HEK293 (cell line): ENCODE measurements at regions not wholly inside any gene's neighbourhood (a gene's known extent, or its start where the extent isn't known, plus 50 kb on each side); places are given as distances from the start of the nearest gene placed in this dataset.

ENCODE experiments used
- CTCF ChIA-PET: fragments of 350-600 bp; formaldehyde crosslinking; extraction: SDS; loops from one replicate; lab custom pipeline; 2021; ENCODE audit warnings: antibody characterized with exemption; lab: Yijun Ruan, JAX
- POLR2A ChIA-PET: fragments of 300-600 bp; formaldehyde crosslinking; extraction: SDS; loops from one replicate; lab custom pipeline; 2020; ENCODE audit warnings: antibody characterized with exemption, inconsistent platforms; lab: Yijun Ruan, JAX
- H3K27ac ChIP-seq: fragments of 200-500 bp; sonication (Bioruptor generic); 2 replicates; pipeline ENCODE4 v1.5.1; 2014; ENCODE audit warnings: low read depth, low read length, control low read depth, inconsistent platforms; ENCODE audit errors: extremely low read depth
- H3K36me3 ChIP-seq, 2 experiments: fragments of 200-500 bp in 1 of 2; sonication (Bioruptor generic) in 1 of 2; 1 replicate in 1 of 2; 2 replicates in 1 of 2; pipeline ENCODE4 v1.5.1; 2014 to 2017; ENCODE audit warnings: inconsistent platforms in 2 of 2, low read length in 2 of 2; ENCODE audit not compliant: control insufficient read depth in 2 of 2, insufficient read depth in 1 of 2
- H3K4me1 ChIP-seq: fragments of 200-500 bp; sonication (Bioruptor generic); 2 replicates; pipeline ENCODE4 v1.5.1; 2014; ENCODE audit warnings: mild to moderate bottlenecking, low read length, inconsistent platforms; ENCODE audit not compliant: control insufficient read depth, insufficient read depth
- H3K4me3 ChIP-seq: 2 replicates; pipeline ENCODE4 v1.5.1; 2011; ENCODE audit warnings: low read depth, mild to moderate bottlenecking, control low read depth, low read length, moderate library complexity
- H3K9me3 ChIP-seq: fragments of 200-500 bp; sonication (Bioruptor generic); 2 replicates; pipeline ENCODE4 v1.5.1; 2014; ENCODE audit warnings: low read depth, low read length, inconsistent platforms; ENCODE audit not compliant: control insufficient read depth, insufficient read depth
- EGR2 ChIP-seq: fragments of 450-650 bp; formaldehyde crosslinking; IDR thresholded peaks from 2 replicates; pipeline ENCODE4 v1.5.1; 2016; ENCODE audit warnings: low read depth, missing biosample characterization, missing genetic modification characterization
- HOXA7 ChIP-seq: sonication (generic); formaldehyde crosslinking; IDR thresholded peaks from 2 replicates; pipeline ENCODE4 v1.8.1; 2022; ENCODE audit warnings: missing genetic modification reagents, borderline replicate concordance
- SCRT1 ChIP-seq: fragments of 450-650 bp; formaldehyde crosslinking; IDR thresholded peaks from 2 replicates; pipeline ENCODE4 v1.5.1; 2016; ENCODE audit warnings: missing biosample characterization, missing genetic modification characterization, borderline replicate concordance
- ZBTB17 ChIP-seq: fragments of 450-650 bp; formaldehyde crosslinking; IDR thresholded peaks from 2 replicates; pipeline ENCODE4 v1.5.1; 2016; ENCODE audit warnings: missing biosample characterization, missing genetic modification characterization
- ZBTB20 ChIP-seq: fragments of 450-650 bp; formaldehyde crosslinking; IDR thresholded peaks from 2 replicates; pipeline ENCODE4 v1.5.1; 2016; ENCODE audit warnings: missing biosample characterization, missing genetic modification characterization
- ZNF658 ChIP-seq: fragments of 450-650 bp; formaldehyde crosslinking; IDR thresholded peaks from 2 replicates; pipeline ENCODE4; 2016; ENCODE audit warnings: missing biosample characterization, missing genetic modification characterization
- ZNF677 ChIP-seq: fragments of 450-650 bp; IDR thresholded peaks from 2 replicates; pipeline ENCODE4 v1.5.0; 2018; ENCODE audit warnings: missing biosample characterization, mild to moderate bottlenecking, missing genetic modification characterization, moderate library complexity
- ZNF747 ChIP-seq: fragments of 450-650 bp; formaldehyde crosslinking; IDR thresholded peaks from 2 replicates; pipeline ENCODE4 v1.5.1; 2016; ENCODE audit warnings: missing biosample characterization, missing genetic modification characterization
- ZNF768 ChIP-seq: fragments of 450-650 bp; formaldehyde crosslinking; IDR thresholded peaks from 2 replicates; pipeline ENCODE4 v1.5.1; 2018; ENCODE audit warnings: missing biosample characterization, mild to moderate bottlenecking, missing genetic modification characterization
- ZXDB ChIP-seq: fragments of 450-650 bp; formaldehyde crosslinking; IDR thresholded peaks from 2 replicates; pipeline ENCODE4 v1.5.1; 2016; ENCODE audit warnings: missing biosample characterization, missing genetic modification characterization
- TF ChIP-seq, protein P1 (sequence below): fragments of 450-650 bp; formaldehyde crosslinking; IDR thresholded peaks from 2 replicates; pipeline ENCODE4 v1.5.1; 2016; ENCODE audit warnings: missing biosample characterization, missing genetic modification characterization, borderline replicate concordance
- TF ChIP-seq, protein P2 (sequence below): fragments of 450-650 bp; formaldehyde crosslinking; IDR thresholded peaks from 2 replicates; pipeline ENCODE4 v1.5.1; 2016; ENCODE audit warnings: missing biosample characterization, missing genetic modification characterization, low read depth
- TF ChIP-seq, protein P3 (sequence below): fragments of 450-650 bp; formaldehyde crosslinking; IDR thresholded peaks from 2 replicates; pipeline ENCODE4 v1.5.1; 2016; ENCODE audit warnings: missing biosample characterization, missing genetic modification characterization
- TF ChIP-seq, protein P4 (sequence below): fragments of 450-650 bp; formaldehyde crosslinking; IDR thresholded peaks from 2 replicates; pipeline ENCODE4 v1.5.1; 2016; ENCODE audit warnings: missing biosample characterization, missing genetic modification characterization
- TF ChIP-seq, protein P5 (sequence below): fragments of 450-650 bp; formaldehyde crosslinking; IDR thresholded peaks from 2 replicates; pipeline ENCODE4 v1.5.1; 2016; ENCODE audit warnings: missing biosample characterization, missing genetic modification characterization
- TF ChIP-seq, protein P6 (sequence below): fragments of 450-650 bp; formaldehyde crosslinking; IDR thresholded peaks from 2 replicates; pipeline ENCODE4 v1.5.1; 2016; ENCODE audit warnings: missing biosample characterization, missing genetic modification characterization

DNA sequence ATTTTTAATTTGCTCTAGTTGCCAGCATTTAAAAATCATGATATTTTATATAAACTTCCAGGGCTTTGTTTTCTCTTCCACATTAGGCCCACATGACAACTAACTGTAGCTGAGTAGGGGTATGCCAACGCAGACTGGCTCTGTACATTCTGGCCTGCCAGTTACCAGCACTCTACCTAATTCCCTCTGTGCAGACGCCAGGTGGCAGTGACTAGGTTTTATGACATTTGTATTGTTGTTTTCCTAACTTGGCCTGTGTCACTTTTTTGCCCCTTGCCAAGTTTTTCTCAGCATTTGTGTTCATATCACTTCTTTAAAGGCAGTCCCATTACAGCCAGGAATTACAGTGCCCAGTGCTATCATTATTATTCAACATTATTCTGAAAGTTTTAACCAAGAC is 347.5 kb downstream of the NKX6-1 start:
- CTCF ChIA-PET, result no interaction called here
- Histone ChIP-seq H3K36me3 (no peaks in the 10 kb centered on the region), H3K4me3 (no peak overlapping the region), H3K9me3 (no peaks in the 10 kb centered on the region), H3K27ac (no peak overlapping the region), H3K4me1 (no peaks in the 10 kb centered on the region)
- POLR2A ChIA-PET, result no interaction called here
- TF ChIP-seq ZNF677 (no peak), ZXDB (tag by site-specific recombination) (no peak), SCRT1 (tag by site-specific recombination) (no peak), ZNF658 (tag by site-specific recombination) (no peak)
- TF ChIP-seq, protein P1, sequence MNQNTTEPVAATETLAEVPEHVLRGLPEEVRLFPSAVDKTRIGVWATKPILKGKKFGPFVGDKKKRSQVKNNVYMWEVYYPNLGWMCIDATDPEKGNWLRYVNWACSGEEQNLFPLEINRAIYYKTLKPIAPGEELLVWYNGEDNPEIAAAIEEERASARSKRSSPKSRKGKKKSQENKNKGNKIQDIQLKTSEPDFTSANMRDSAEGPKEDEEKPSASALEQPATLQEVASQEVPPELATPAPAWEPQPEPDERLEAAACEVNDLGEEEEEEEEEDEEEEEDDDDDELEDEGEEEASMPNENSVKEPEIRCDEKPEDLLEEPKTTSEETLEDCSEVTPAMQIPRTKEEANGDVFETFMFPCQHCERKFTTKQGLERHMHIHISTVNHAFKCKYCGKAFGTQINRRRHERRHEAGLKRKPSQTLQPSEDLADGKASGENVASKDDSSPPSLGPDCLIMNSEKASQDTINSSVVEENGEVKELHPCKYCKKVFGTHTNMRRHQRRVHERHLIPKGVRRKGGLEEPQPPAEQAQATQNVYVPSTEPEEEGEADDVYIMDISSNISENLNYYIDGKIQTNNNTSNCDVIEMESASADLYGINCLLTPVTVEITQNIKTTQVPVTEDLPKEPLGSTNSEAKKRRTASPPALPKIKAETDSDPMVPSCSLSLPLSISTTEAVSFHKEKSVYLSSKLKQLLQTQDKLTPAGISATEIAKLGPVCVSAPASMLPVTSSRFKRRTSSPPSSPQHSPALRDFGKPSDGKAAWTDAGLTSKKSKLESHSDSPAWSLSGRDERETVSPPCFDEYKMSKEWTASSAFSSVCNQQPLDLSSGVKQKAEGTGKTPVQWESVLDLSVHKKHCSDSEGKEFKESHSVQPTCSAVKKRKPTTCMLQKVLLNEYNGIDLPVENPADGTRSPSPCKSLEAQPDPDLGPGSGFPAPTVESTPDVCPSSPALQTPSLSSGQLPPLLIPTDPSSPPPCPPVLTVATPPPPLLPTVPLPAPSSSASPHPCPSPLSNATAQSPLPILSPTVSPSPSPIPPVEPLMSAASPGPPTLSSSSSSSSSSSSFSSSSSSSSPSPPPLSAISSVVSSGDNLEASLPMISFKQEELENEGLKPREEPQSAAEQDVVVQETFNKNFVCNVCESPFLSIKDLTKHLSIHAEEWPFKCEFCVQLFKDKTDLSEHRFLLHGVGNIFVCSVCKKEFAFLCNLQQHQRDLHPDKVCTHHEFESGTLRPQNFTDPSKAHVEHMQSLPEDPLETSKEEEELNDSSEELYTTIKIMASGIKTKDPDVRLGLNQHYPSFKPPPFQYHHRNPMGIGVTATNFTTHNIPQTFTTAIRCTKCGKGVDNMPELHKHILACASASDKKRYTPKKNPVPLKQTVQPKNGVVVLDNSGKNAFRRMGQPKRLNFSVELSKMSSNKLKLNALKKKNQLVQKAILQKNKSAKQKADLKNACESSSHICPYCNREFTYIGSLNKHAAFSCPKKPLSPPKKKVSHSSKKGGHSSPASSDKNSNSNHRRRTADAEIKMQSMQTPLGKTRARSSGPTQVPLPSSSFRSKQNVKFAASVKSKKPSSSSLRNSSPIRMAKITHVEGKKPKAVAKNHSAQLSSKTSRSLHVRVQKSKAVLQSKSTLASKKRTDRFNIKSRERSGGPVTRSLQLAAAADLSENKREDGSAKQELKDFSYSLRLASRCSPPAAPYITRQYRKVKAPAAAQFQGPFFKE (tag by site-specific recombination), result no peak

DNA sequence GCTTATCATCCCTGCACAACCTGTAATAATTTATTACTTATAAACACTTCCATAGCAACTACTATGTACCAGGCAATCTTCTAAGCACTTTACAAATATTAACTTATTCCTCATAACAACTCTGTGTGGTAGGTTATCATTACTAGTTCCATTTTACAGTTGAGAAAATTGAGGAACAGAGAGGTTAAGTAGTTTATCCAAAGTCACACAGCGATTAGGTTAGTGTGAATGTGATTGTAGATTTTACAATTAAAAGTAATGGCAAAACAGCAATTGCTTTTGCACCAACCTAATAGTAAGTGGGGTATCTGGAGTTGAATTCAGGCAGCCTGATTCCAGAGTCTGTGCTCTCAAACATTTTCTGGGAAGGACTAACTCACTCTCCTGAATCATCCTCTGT is 348.9 kb downstream of the NKX6-1 start:
- POLR2A ChIA-PET, result no interaction called here
- Histone ChIP-seq H3K4me3 (no peak overlapping the region), H3K27ac (no peak overlapping the region), H3K36me3 (no peaks in the 10 kb centered on the region)
- CTCF ChIA-PET, result no interaction called here
- TF ChIP-seq ZNF768 (tag by site-specific recombination) (peak; percentile 42; the same call in 1 of the 2 replicates), EGR2 (no peak)
- TF ChIP-seq, all 188 proteins: peak for 1
- Histone ChIP-seq H3K9me3 (no peaks in the 10 kb centered on the region), H3K4me1 (no peaks in the 10 kb centered on the region)

DNA sequence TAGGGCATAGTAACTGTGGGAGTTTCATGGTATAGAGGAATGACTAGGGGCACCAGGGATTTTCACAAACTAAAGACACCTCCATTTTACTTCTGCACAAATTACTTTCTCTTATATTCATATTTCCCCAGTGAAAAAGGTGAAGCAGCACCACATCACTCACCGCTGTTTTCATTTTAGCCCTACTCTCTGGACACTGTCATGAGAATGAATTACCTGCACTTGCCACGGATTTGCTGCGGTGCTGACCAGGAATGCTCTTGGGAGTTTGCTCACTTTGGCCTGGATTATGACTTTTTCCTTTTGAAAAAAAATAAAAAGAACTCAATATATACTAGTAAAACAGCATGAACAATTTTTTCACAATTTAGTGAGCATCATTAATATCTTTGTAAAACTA is 351.3 kb downstream of the NKX6-1 start:
- ChIA-PET POLR2A (no interaction called here), CTCF (no interaction called here)
- Histone ChIP-seq H3K4me1 (no peaks in the 10 kb centered on the region), H3K27ac (no peak overlapping the region), H3K9me3 (no peaks in the 10 kb centered on the region), H3K4me3 (no peak overlapping the region), H3K36me3 (no peaks in the 10 kb centered on the region)
- TF ChIP-seq ZNF747 (tag by site-specific recombination), result no peak
- TF ChIP-seq, protein P2, sequence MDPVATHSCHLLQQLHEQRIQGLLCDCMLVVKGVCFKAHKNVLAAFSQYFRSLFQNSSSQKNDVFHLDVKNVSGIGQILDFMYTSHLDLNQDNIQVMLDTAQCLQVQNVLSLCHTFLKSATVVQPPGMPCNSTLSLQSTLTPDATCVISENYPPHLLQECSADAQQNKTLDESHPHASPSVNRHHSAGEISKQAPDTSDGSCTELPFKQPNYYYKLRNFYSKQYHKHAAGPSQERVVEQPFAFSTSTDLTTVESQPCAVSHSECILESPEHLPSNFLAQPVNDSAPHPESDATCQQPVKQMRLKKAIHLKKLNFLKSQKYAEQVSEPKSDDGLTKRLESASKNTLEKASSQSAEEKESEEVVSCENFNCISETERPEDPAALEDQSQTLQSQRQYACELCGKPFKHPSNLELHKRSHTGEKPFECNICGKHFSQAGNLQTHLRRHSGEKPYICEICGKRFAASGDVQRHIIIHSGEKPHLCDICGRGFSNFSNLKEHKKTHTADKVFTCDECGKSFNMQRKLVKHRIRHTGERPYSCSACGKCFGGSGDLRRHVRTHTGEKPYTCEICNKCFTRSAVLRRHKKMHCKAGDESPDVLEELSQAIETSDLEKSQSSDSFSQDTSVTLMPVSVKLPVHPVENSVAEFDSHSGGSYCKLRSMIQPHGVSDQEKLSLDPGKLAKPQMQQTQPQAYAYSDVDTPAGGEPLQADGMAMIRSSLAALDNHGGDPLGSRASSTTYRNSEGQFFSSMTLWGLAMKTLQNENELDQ (tag by site-specific recombination), result no peak
- TF ChIP-seq, protein P3, sequence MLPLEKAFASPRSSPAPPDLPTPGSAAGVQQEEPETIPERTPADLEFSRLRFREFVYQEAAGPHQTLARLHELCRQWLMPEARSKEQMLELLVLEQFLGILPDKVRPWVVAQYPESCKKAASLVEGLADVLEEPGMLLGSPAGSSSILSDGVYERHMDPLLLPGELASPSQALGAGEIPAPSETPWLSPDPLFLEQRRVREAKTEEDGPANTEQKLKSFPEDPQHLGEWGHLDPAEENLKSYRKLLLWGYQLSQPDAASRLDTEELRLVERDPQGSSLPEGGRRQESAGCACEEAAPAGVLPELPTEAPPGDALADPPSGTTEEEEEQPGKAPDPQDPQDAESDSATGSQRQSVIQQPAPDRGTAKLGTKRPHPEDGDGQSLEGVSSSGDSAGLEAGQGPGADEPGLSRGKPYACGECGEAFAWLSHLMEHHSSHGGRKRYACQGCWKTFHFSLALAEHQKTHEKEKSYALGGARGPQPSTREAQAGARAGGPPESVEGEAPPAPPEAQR (tag by site-specific recombination), result no peak
- TF ChIP-seq, protein P4, sequence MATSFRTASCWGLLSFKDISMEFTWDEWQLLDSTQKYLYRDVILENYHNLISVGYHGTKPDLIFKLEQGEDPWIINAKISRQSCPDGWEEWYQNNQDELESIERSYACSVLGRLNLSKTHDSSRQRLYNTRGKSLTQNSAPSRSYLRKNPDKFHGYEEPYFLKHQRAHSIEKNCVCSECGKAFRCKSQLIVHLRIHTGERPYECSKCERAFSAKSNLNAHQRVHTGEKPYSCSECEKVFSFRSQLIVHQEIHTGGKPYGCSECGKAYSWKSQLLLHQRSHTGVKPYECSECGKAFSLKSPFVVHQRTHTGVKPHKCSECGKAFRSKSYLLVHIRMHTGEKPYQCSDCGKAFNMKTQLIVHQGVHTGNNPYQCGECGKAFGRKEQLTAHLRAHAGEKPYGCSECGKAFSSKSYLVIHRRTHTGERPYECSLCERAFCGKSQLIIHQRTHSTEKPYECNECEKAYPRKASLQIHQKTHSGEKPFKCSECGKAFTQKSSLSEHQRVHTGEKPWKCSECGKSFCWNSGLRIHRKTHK (tag by site-specific recombination), result no peak
- TF ChIP-seq HOXA7 (CRISPR knock-in tag), result no peak
- TF ChIP-seq, protein P5, sequence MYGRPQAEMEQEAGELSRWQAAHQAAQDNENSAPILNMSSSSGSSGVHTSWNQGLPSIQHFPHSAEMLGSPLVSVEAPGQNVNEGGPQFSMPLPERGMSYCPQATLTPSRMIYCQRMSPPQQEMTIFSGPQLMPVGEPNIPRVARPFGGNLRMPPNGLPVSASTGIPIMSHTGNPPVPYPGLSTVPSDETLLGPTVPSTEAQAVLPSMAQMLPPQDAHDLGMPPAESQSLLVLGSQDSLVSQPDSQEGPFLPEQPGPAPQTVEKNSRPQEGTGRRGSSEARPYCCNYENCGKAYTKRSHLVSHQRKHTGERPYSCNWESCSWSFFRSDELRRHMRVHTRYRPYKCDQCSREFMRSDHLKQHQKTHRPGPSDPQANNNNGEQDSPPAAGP, result no peak
- no peak for TF ChIP-seq ZBTB20 (tag by site-specific recombination)
- TF ChIP-seq ZBTB17, result no peak
- TF ChIP-seq, protein P6, sequence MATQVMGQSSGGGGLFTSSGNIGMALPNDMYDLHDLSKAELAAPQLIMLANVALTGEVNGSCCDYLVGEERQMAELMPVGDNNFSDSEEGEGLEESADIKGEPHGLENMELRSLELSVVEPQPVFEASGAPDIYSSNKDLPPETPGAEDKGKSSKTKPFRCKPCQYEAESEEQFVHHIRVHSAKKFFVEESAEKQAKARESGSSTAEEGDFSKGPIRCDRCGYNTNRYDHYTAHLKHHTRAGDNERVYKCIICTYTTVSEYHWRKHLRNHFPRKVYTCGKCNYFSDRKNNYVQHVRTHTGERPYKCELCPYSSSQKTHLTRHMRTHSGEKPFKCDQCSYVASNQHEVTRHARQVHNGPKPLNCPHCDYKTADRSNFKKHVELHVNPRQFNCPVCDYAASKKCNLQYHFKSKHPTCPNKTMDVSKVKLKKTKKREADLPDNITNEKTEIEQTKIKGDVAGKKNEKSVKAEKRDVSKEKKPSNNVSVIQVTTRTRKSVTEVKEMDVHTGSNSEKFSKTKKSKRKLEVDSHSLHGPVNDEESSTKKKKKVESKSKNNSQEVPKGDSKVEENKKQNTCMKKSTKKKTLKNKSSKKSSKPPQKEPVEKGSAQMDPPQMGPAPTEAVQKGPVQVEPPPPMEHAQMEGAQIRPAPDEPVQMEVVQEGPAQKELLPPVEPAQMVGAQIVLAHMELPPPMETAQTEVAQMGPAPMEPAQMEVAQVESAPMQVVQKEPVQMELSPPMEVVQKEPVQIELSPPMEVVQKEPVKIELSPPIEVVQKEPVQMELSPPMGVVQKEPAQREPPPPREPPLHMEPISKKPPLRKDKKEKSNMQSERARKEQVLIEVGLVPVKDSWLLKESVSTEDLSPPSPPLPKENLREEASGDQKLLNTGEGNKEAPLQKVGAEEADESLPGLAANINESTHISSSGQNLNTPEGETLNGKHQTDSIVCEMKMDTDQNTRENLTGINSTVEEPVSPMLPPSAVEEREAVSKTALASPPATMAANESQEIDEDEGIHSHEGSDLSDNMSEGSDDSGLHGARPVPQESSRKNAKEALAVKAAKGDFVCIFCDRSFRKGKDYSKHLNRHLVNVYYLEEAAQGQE (tag by site-specific recombination), result no peak
